Mesendoderm (in vitro differentiated cells): ENCODE measurements at regions not wholly inside any gene's neighbourhood (a gene's known extent, or its start where the extent isn't known, plus 50 kb on each side); places are given as distances from the start of the nearest gene placed in this dataset.

ENCODE experiments used
- DNase-seq: peaks from one replicate; pipeline ENCODE4 v3.0.0; 2013
- H2AK5ac ChIP-seq: 2 replicates; pipeline ENCODE4 v1.6.1; 2013; ENCODE audit warnings: low read length, inconsistent platforms
- H2BK120ac ChIP-seq: 2 replicates; pipeline ENCODE4 v1.6.1; 2013; ENCODE audit warnings: low read depth, mild to moderate bottlenecking, low read length, moderate library complexity, mixed read lengths
- H2BK15ac ChIP-seq: replicated peaks from 2 replicates; pipeline ENCODE4 v1.6.1; 2013; ENCODE audit warnings: low read depth, mild to moderate bottlenecking, moderate library complexity
- H2BK5ac ChIP-seq: 2 replicates; pipeline ENCODE4 v1.6.1; 2013; ENCODE audit warnings: low read length, inconsistent platforms
- H3K18ac ChIP-seq: 2 replicates; pipeline ENCODE4 v1.6.1; 2013; ENCODE audit warnings: mild to moderate bottlenecking, low read length, mixed read lengths
- H3K23ac ChIP-seq: one replicate; pipeline ENCODE4 v1.6.1; 2013; ENCODE audit warnings: low read length
- H3K27ac ChIP-seq: 2 replicates; pipeline ENCODE4 v1.5.1; 2013; ENCODE audit warnings: low read depth, mild to moderate bottlenecking, inconsistent platforms, low read length, moderate library complexity
- H3K27me3 ChIP-seq: 2 replicates; pipeline ENCODE4 v1.6.1; 2013; ENCODE audit warnings: low read length, control low read depth, mild to moderate bottlenecking, inconsistent platforms; ENCODE audit not compliant: insufficient read depth, poor library complexity
- H3K36me3 ChIP-seq: 2 replicates; pipeline ENCODE4 v1.6.1; 2013; ENCODE audit warnings: low read length, inconsistent platforms; ENCODE audit not compliant: control insufficient read depth, insufficient read depth
- H3K4ac ChIP-seq: one replicate; pipeline ENCODE4 v1.6.1; 2013; ENCODE audit warnings: low read depth, mild to moderate bottlenecking, low read length, moderate library complexity
- H3K4me1 ChIP-seq: 2 replicates; pipeline ENCODE4 v1.6.1; 2013; ENCODE audit warnings: low read depth, low read length, inconsistent platforms; ENCODE audit not compliant: control insufficient read depth
- H3K4me2 ChIP-seq: 2 replicates; pipeline ENCODE4 v1.6.1; 2013; ENCODE audit warnings: low read length
- H3K4me3 ChIP-seq: 2 replicates; pipeline ENCODE4 v1.5.1; 2013; ENCODE audit warnings: mild to moderate bottlenecking, low read length
- H3K56ac ChIP-seq: one replicate; pipeline ENCODE4 v1.6.1; 2013; ENCODE audit warnings: low read length
- H3K79me1 ChIP-seq: 2 replicates; pipeline ENCODE4 v1.6.1; 2013; ENCODE audit warnings: low read length, inconsistent platforms
- H3K79me2 ChIP-seq: 2 replicates; pipeline ENCODE4 v1.6.1; 2013; ENCODE audit warnings: mild to moderate bottlenecking, low read length; ENCODE audit not compliant: control insufficient read depth, insufficient read depth
- H3K9ac ChIP-seq: 2 replicates; pipeline ENCODE4 v1.6.1; 2013; ENCODE audit warnings: low read length, inconsistent platforms
- H4K5ac ChIP-seq: one replicate; pipeline ENCODE4 v1.6.1; 2013; ENCODE audit warnings: low read length
- H4K8ac ChIP-seq: one replicate; pipeline ENCODE4 v1.6.1; 2013; ENCODE audit warnings: low read depth, mild to moderate bottlenecking, control low read depth, low read length, moderate library complexity
- WGBS: extraction: QIAGEN DNeasy Blood & Tissue Kit; methylation state at CpG from one replicate; pipeline ENCODE4 v1.1.7; 2013; ENCODE audit warnings: low lambda C conversion rate, missing lambda C conversion rate; ENCODE audit not compliant: insufficient coverage; ENCODE audit errors: extremely low coverage; 5-methylcytosine and 5-hydroxymethylcytosine counted together

DNA sequence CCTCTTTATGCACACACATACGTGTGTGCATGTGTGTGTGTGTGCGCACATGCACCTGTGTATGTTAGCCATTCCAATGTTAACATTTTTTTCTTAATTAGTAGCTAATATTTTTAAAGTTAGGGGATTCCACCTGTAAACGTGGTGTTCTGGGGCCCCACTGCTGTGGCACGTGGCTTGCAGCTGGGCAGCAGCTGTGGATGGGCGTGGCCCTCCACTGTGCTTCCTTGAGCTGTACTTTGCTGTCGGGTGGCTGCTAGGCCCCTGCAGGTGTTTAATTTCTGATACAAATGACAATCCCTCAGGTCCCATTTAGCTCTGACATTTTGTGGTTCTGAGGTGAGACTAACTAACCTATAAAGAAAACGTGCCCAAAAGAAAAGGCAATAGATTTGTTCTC, 58.9 kb upstream of the GJB6 start:
- Histone ChIP-seq H2AK5ac (no peak overlapping the region), H3K27me3 (no peaks in the 10 kb centered on the region), H4K8ac (no peak overlapping the region), H2BK5ac (no peak overlapping the region), H3K9ac (no peak overlapping the region), H2BK15ac (no peak overlapping the region), H3K79me2 (no peaks in the 10 kb centered on the region), H3K56ac (no peak overlapping the region), H3K79me1 (no peaks in the 10 kb centered on the region), H3K18ac (no peak overlapping the region), H3K36me3 (no peaks in the 10 kb centered on the region), H3K4me1 (no peaks in the 10 kb centered on the region), H2BK120ac (no peak overlapping the region), H3K4me3 (no peak overlapping the region), H3K4ac (no peak overlapping the region), H3K27ac (no peak overlapping the region), H3K23ac (no peak overlapping the region), H4K5ac (no peak overlapping the region), H3K4me2 (no peak overlapping the region)
- no CpG with 5 or more reads among the region's 7 CpGs for WGBS
- no peak for DNase-seq

DNA sequence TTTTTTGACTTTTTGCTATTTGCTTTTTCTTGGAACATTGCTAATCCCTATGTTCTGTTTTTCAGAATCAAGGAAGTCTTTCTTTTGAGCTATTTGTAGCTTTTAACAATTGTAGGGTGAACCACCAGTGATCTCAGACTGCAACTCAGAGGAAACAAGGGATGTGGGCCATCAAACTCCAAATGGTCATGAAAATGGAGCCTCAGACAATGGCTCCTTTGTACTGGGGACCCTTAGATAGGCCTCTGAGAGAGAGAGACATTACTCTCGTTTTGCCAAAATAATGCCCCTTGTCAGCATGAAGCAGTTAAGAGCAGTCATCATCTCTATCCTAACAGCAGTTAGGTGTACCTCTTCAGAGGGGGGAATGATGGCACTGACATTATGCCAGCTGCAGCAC, 56.4 kb upstream of the GJB6 start:
- Histone ChIP-seq H3K4ac (no peak overlapping the region), H2AK5ac (no peak overlapping the region), H2BK120ac (no peak overlapping the region), H4K8ac (no peak overlapping the region), H3K56ac (no peak overlapping the region), H3K79me1 (no peaks in the 10 kb centered on the region), H3K18ac (no peak overlapping the region), H3K4me1 (no peaks in the 10 kb centered on the region), H3K79me2 (no peaks in the 10 kb centered on the region), H3K4me3 (no peak overlapping the region), H3K4me2 (no peak overlapping the region), H3K27ac (no peak overlapping the region), H2BK15ac (no peak overlapping the region), H3K9ac (no peak overlapping the region), H4K5ac (no peak overlapping the region), H3K23ac (no peak overlapping the region), H3K36me3 (no peaks in the 10 kb centered on the region), H2BK5ac (no peak overlapping the region), H3K27me3 (no peaks in the 10 kb centered on the region)
- DNase-seq = no peak
- no CpG with 5 or more reads among the region's 1 CpG for WGBS

DNA sequence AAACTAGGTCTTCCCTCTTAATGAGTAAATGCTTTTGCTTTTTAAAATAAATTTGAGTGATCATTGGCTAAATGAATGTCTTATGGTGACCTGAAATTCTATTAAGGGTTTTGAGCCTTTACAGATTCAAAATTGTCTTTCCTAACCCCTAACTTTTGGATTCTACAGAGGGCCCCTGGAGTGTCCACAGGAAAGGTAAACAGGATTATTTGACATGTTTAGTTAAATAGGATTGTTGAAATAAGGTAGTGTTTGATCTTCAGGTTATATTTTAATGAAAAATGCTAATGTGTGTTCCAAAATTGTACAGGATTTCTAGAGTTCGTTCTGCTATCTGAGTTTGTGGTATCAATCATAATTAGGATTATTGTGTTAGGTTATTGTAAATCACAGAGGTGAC, 55.9 kb upstream of the GJB6 start:
- H3K23ac ChIP-seq = no peak overlapping the region
- H3K79me2 ChIP-seq = no peaks in the 10 kb centered on the region
- WGBS = no CpG with 5 or more reads among the region's 1 CpG
- no peaks in the 10 kb centered on the region for H3K36me3 ChIP-seq
- no peak overlapping the region for H4K8ac ChIP-seq
- no peak overlapping the region for H3K27ac ChIP-seq
- no peak overlapping the region for H3K4me3 ChIP-seq
- no peaks in the 10 kb centered on the region for H3K4me1 ChIP-seq
- no peak overlapping the region for H3K4ac ChIP-seq
- H2BK5ac ChIP-seq = no peak overlapping the region
- no peak overlapping the region for H3K56ac ChIP-seq
- no peaks in the 10 kb centered on the region for H3K79me1 ChIP-seq
- H3K9ac ChIP-seq = no peak overlapping the region
- no peak overlapping the region for H4K5ac ChIP-seq
- H3K18ac ChIP-seq = no peak overlapping the region
- H3K4me2 ChIP-seq = no peak overlapping the region
- no peak overlapping the region for H2BK120ac ChIP-seq
- H3K27me3 ChIP-seq = no peaks in the 10 kb centered on the region
- DNase-seq = no peak
- no peak overlapping the region for H2BK15ac ChIP-seq
- H2AK5ac ChIP-seq = no peak overlapping the region

DNA sequence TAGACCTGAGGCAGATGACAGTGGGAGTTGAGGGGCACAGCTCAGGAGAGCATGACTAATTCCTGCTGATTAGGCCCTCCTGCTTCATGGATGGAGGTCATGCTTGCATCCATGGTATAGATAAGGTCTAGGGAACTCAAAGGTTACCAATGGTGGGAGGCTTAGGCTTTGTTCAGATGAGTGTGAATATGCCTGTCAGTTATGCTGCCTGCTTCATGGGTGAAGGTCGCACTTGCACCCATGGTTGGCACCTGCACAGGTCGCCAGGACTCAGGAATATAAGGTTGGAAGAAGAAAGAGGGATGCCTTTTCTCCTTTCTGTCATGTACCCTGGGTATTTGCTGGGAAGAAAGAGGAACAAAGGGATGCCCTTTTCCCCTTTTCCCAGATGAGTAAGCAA, 53.4 kb upstream of the GJB6 start:
- Histone ChIP-seq H3K23ac (no peak overlapping the region), H4K5ac (no peak overlapping the region), H3K36me3 (no peaks in the 10 kb centered on the region), H3K18ac (no peak overlapping the region), H2BK5ac (no peak overlapping the region), H2BK120ac (no peak overlapping the region), H4K8ac (no peak overlapping the region), H3K4me2 (no peak overlapping the region), H3K79me2 (no peaks in the 10 kb centered on the region), H3K79me1 (no peaks in the 10 kb centered on the region), H3K27me3 (no peaks in the 10 kb centered on the region), H2BK15ac (no peak overlapping the region), H2AK5ac (no peak overlapping the region), H3K27ac (no peak overlapping the region), H3K9ac (no peak overlapping the region), H3K56ac (no peak overlapping the region), H3K4me1 (no peaks in the 10 kb centered on the region), H3K4me3 (no peak overlapping the region), H3K4ac (no peak overlapping the region)
- DNase-seq = no peak
- WGBS = no CpG with 5 or more reads among the region's 2 CpGs
